ENCODE measurements at regions not wholly inside any gene's neighbourhood (a gene's known extent, or its start where the extent isn't known, plus 50 kb on each side); places are given as distances from the start of the nearest gene placed in this dataset.

DNA sequence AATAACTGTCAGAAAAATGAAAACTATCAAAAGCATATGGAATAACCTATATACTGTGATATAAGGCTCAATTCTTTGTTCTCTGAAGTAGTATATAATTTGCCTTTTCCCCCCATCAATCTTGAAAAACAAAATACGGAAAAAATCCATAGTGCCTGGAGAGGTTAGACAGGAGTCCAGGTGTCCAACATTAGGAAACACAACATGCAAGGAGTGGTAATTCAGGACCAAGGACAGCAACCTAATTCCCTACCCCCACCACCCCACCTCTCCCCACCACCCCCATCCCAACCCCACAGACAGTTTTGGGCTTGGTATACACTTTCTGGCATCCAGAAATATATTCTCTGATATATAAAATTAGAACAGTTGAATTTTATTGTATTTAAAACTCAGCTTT is 55.1 kb upstream of the SLC25A26 start:
- no peak for DNase-seq (ENCODE audit: low spot score)

- DNase-seq (ENCODE audit: low spot score): no peak
These were observed 56.6 kb upstream of the SLC25A26 start for GRCh38 chr3:66164155-66164554.

DNA sequence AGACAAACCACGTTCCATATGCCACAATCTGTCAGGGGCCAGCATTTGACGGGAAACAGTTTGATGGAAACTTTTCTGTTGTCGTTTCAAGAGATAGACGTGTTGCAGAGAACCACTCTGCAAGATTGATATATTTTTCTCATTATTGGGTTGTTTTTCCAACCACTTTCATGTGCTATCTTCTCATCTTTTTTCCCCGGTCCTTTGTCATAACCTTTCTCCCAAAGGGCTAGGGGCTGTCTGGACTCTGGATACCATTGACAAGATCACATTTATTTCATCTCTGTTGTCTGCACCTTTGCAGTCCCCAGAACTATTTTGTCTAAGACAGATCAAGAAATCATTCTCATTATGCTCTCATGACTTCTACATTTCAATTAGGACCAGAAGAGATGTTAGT is 57.6 kb upstream of the SLC25A26 start:
- no peak for DNase-seq (ENCODE audit: low spot score)

- DNase-seq (ENCODE audit: low spot score): no peak
These were observed 58.0 kb upstream of the SLC25A26 start for GRCh38 chr3:66162766-66163165.

GRCh38 chr3:66158933-66159683 is 61.7 kb upstream of the SLC25A26 start:
- DNase-seq (ENCODE audit: low spot score): no peak

DNA sequence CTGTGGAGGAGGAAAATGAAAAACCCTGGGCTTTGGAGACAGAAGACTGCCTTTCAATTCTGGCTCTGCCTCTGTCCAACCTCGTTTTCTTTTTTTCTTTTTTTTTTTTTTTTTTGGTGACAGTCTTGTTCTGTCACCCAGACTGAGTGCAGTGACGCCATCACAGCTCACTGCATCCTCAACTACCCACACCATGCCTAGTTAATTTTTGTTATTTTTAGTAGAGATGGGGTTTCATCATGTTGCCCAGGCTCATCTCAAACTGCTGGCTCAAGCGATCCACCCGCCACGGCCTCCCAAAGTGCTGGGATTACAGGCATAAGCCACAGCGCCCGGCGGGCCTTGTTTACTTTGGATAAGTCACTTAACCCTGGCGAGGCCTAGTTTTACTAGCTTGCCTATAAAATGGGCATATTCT is 66.3 kb upstream of the SLC25A26 start:
- no peak for DNase-seq (ENCODE audit: low spot score)

- DNase-seq (ENCODE audit: low spot score): no peak
These were observed 67.0 kb upstream of the SLC25A26 start for GRCh38 chr3:66153481-66154443.

DNA sequence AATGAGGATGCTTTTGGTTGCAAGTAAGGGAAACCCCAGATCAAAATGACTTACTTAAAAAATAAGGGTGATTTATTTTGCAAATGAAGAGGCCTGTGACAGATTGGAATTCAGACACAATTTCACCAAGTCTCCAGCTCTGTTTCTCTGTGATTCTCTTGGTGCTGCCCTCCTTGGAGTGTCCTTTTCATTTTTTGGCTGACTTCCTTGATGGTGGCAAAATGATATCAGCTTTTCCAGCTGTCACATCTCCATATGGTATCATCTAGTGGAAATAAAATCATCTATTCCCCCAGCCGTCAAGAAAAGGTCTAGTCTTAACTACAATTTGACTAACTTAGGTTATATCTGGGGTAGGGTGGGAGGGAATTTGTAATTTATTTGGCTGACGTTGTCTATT is 68.5 kb upstream of the SLC25A26 start:
- DNase-seq (ENCODE audit: low spot score): no peak

GRCh38 chr3:66150977-66151376 is 69.8 kb upstream of the SLC25A26 start:
- no peak for DNase-seq (ENCODE audit: low spot score)

DNA sequence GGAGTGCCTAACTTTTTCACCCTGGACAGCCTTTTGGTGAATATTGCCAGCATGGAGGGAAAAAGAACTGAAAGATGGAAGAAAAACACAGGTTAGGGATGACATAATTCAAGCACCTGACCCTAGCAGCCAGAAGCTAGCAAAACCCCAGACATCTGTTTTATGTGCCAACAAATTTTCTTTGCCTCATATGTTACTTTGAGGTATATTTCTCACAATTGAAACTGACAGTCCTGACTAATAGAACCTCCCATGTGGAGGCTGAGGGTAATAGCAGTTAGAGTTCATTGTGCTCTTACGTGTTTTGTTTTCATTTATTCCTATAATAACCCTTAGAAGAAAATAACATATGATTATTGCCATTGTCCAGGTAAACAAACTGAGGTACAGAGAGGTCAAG is 71.5 kb upstream of the SLC25A26 start:
- DNase-seq (ENCODE audit: low spot score): no peak

- no peak for DNase-seq (ENCODE audit: low spot score)
These were observed 75.4 kb upstream of the SLC25A26 start for GRCh38 chr3:66145408-66145733.

- DNase-seq (ENCODE audit: low spot score): no peak
These were observed 76.0 kb upstream of the SLC25A26 start for GRCh38 chr3:66144568-66145407.

DNA sequence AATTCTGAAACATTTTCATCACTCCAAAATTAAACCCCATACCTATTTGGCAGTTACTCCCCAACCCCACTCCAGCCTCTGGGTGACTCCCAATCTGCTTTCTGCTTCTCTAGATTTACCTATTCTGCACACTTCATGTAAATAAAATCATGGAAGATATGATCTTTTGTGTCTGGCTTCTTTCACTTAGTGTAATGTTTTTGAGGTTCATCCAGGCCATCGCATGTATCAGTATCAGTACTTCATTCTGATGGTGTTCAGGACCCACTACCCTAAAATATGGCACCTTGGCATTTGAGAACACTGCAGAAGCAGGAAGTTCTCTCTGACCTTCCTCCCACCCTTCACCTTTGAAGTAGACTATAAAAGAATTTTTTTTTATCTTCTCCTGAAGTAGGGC is 78.7 kb upstream of the SLC25A26 start:
- no peak for DNase-seq (ENCODE audit: low spot score)

DNA sequence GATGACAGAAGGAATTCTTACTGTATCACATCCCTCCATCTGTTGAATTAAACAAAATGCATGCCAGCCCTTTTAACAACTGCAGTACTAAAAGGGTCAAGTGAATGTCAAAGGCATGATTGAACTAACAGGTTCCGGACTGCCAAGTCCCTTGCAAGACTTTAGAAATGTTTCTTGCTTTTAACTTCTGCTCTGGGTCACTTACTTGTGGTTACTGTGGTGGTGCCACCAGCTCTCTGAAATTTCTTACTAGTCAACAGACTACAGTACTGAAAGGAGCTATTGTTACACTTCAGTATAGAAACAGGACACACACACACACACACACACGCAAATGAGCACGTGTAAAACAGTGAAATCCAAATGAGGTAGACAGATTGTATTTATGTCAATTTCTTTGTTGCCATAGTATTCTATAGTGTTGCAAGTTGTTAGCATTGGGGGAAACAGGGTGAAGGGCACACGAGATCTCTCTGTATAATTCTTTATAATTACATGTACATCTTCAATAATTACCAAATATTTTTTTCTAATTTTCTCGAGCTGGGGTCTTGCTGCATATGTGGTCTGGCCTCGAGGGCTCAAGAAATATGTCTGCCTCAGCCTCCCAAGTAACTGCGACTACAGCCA is 79.9 kb upstream of the SLC25A26 start:
- DNase-seq (ENCODE audit: low spot score): no peak

GRCh38 chr3:66140106-66140505 is 80.7 kb upstream of the SLC25A26 start:
- no peak for DNase-seq (ENCODE audit: low spot score)

GRCh38 chr3:66139415-66139814 is 81.4 kb upstream of the SLC25A26 start:
- DNase-seq (ENCODE audit: low spot score): no peak

- DNase-seq (ENCODE audit: low spot score): peak; percentile 58
These were observed 82.2 kb upstream of the SLC25A26 start for GRCh38 chr3:66138336-66139313.

GRCh38 chr3:66136597-66136996 is 84.2 kb upstream of the SLC25A26 start:
- no peak for DNase-seq (ENCODE audit: low spot score)

DNA sequence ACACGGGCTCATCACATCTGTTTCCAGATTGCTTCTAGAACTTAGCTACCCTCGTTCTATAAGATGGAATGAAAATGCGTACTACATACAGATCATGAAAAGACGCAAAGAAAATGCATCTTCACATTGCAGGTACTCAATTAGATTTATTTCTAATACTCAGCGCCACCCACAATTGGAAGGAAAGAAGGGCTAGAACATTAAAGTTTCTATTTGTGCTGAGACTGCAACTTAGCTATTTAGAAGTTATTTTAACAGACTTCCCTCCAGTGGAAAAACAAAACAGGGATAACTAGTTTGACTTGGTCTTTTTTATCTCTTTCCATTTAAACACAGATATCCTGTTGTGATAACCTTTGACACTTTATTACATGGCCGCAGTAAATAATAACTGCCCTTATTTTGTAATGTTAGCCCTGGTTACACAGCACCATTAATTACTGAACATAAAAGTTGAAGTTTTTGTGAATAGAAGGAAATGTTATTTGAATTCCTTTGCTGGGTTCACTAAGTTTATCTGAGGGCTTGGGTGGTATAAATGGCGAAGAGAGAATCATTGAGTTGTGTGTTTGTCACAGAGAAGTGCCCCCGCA is 86.9 kb upstream of the SLC25A26 start:
- DNase-seq (ENCODE audit: low spot score): no peak

Measured in mucosa of gallbladder (tissue), 1 donor.